ENCODE measurements at regions not wholly inside any gene's neighbourhood (a gene's known extent, or its start where the extent isn't known, plus 50 kb on each side); places are given as distances from the start of the nearest gene placed in this dataset.

DNA sequence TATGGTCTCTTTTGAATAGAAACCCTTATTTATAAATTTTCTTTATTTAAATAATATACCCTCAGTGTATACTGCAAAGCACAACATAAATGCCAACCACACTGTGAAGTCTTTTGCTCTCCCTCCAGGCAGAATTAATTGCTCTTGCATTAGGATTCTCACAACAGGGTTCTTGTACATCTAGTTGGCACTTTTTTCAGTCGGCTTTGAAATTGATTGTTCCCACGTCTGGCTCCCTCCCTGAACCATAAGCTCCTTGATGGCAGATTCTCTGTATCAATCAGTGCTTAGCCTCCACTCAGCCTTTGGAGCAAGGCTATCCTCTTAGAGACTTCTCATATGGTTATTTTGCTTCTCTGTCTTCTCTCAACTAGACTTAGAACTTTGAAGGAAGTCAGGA lies 288.0 kb upstream of the POU3F2 start:
- no peak overlapping the region for H2BK12ac ChIP-seq (ENCODE audit: low read depth, low read length)
- H4K91ac ChIP-seq (replicated peaks; ENCODE audit: insufficient read length, low read length): no peak overlapping the region
- 100% methylated on average over 2 of the region's 2 CpGs; no CpG with 5 or more reads in 1 of the 2 experiments for WGBS, 2 experiments (ENCODE audit: extremely low coverage in 1 of 2, insufficient coverage in 1 of 2, insufficient read length in 1 of 2, insufficient replicate concordance in 2 of 2, low coverage in 1 of 2, low lambda C conversion rate in 2 of 2, missing lambda C conversion rate in 1 of 2)
- H2BK120ac ChIP-seq (replicated peaks; ENCODE audit: low read depth, low read length): no peak overlapping the region
- H3K4me2 ChIP-seq (ENCODE audit: insufficient read depth in 1 of 2, low read depth in 2 of 2, low read length in 2 of 2): no peak overlapping the region
- H3K27ac ChIP-seq (ENCODE audit: low read depth, low read length): no peak overlapping the region
- no peak for FAIRE-seq
- no peaks in the 10 kb centered on the region for H3K79me1 ChIP-seq (ENCODE audit: low read depth, low read length)
- no peak overlapping the region for H2AFZ ChIP-seq (ENCODE audit: low read length)
- H4K8ac ChIP-seq (ENCODE audit: extremely low read depth, insufficient read depth, low read length): no peak overlapping the region
- ChIA-PET CTCF (ENCODE audit: partially characterized antibody) (no interaction called here), POLR2A (ENCODE audit: partially characterized antibody) (no interaction called here)
- no peak overlapping the region for H4K5ac ChIP-seq (ENCODE audit: insufficient read length, low read depth, low read length)
- H4K20me1 ChIP-seq (replicated peaks in 1 of 2; ENCODE audit: control insufficient read depth in 1 of 2, insufficient read depth in 2 of 2, low read length in 2 of 2): no peaks in the 10 kb centered on the region
- H3K9me3 ChIP-seq (ENCODE audit: insufficient read depth in 2 of 2, low read depth in 1 of 2, low read length in 1 of 2): no peaks in the 10 kb centered on the region
- H3K27me3 ChIP-seq (replicated peaks in 1 of 4; ENCODE audit: control insufficient read depth in 3 of 4, extremely low read depth in 1 of 4, insufficient read depth in 3 of 4, low read length in 3 of 4): no peaks in the 10 kb centered on the region
- no peak overlapping the region for H3K18ac ChIP-seq (ENCODE audit: extremely low read depth, low read length)
- no peak for DNase-seq (ENCODE audit: low read depth in 1 of 2, low spot score in 2 of 2)
- H2AK5ac ChIP-seq (ENCODE audit: low read depth, low read length): no peak overlapping the region
- H3K23me2 ChIP-seq (ENCODE audit: low read depth, low read length): no peaks in the 10 kb centered on the region
- no peak overlapping the region for H3K9ac ChIP-seq (replicated peaks in 1 of 4; ENCODE audit: extremely low read depth in 1 of 4, low read depth in 3 of 4, low read length in 3 of 4)
- H2BK15ac ChIP-seq (ENCODE audit: low read length): no peak overlapping the region
- no peaks in the 10 kb centered on the region for H3K36me3 ChIP-seq (ENCODE audit: control insufficient read depth in 2 of 4, insufficient read depth in 4 of 4, low read length in 3 of 4)
- no peaks in the 10 kb centered on the region for H3K79me2 ChIP-seq (ENCODE audit: control insufficient read depth in 1 of 2, insufficient read depth in 2 of 2, low read length in 2 of 2)
- H2BK20ac ChIP-seq (ENCODE audit: low read length): no peak overlapping the region
- no peak overlapping the region for H3K14ac ChIP-seq (ENCODE audit: insufficient read length)
- no peak overlapping the region for H3K4ac ChIP-seq (replicated peaks; ENCODE audit: insufficient read length, low read depth, low read length)
- no peak overlapping the region for H3K56ac ChIP-seq (replicated peaks; ENCODE audit: insufficient read length, low read depth, low read length)
- H3K4me1 ChIP-seq (replicated peaks in 1 of 4; ENCODE audit: control insufficient read depth in 3 of 4, insufficient read depth in 4 of 4, low read length in 3 of 4): no peaks in the 10 kb centered on the region
- no peak overlapping the region for H3K4me3 ChIP-seq (ENCODE audit: extremely low read depth in 1 of 4, insufficient read depth in 2 of 4, low read depth in 3 of 4, low read length in 4 of 4)
- H2BK5ac ChIP-seq (ENCODE audit: low read depth, low read length): no peak overlapping the region
- H3K23ac ChIP-seq (ENCODE audit: insufficient read length): no peak overlapping the region
- TF ChIP-seq SIN3A (conservative IDR thresholded peaks at IDR 0.05 in 1 of 2, IDR thresholded peaks at IDR 0.05 in 1 of 2; ENCODE audit: low read depth in 1 of 2, low read length in 2 of 2): no peak
- no peak for TF ChIP-seq KDM1A (IDR thresholded peaks at IDR 0.05; ENCODE audit: borderline replicate concordance, low read length)
- no peak for TF ChIP-seq EP300 (IDR thresholded peaks at IDR 0.05; ENCODE audit: borderline replicate concordance in 1 of 2, low read depth in 2 of 2, low read length in 2 of 2)
- no peak for TF ChIP-seq CBX8 (IDR thresholded peaks at IDR 0.05; ENCODE audit: borderline replicate concordance, low read depth, low read length)
- TF ChIP-seq BCL11A (IDR thresholded peaks at IDR 0.05; ENCODE audit: low read depth in 2 of 2, low read length in 2 of 2): no peak
- no peak for TF ChIP-seq JUN (IDR thresholded peaks at IDR 0.05; ENCODE audit: low read depth, low read length)
- TF ChIP-seq, protein P1, sequence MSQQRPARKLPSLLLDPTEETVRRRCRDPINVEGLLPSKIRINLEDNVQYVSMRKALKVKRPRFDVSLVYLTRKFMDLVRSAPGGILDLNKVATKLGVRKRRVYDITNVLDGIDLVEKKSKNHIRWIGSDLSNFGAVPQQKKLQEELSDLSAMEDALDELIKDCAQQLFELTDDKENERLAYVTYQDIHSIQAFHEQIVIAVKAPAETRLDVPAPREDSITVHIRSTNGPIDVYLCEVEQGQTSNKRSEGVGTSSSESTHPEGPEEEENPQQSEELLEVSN (IDR thresholded peaks at IDR 0.05): no peak
- TF ChIP-seq KDM4A (IDR thresholded peaks at IDR 0.05; ENCODE audit: low read depth, low read length, severe bottlenecking): no peak
- TF ChIP-seq TEAD4 (IDR thresholded peaks at IDR 0.05; ENCODE audit: low read depth, low read length): no peak
- TF ChIP-seq NRF1 (IDR thresholded peaks at IDR 0.05; ENCODE audit: low read depth, low read length): no peak
